IMR-90 (cell line): ENCODE measurements at regions not wholly inside any gene's neighbourhood (a gene's known extent, or its start where the extent isn't known, plus 50 kb on each side); places are given as distances from the start of the nearest gene placed in this dataset.

Experiments used
- ATAC-seq: fragments of 200-7000 bp; cut with Tn5 transposase; 2 replicates; pipeline ENCODE4 v1.9.1; 2020; ENCODE audit warnings: low read depth, mild to moderate bottlenecking, moderate library complexity
- BruUV-seq: library from RNA; stranded (reverse); fragments of 400-500 nt; replicated peaks from 2 replicates; lab custom pipeline; 2021; lab: Mats Ljungman, UMichigan
- CTCF ChIA-PET: fragments of 300-600 bp; formaldehyde crosslinking; extraction: SDS; loops from one replicate; lab custom pipeline; 2021; ENCODE audit warnings: antibody characterized with exemption; lab: Yijun Ruan, JAX
- POLR2A ChIA-PET: fragments of 300-600 bp; sonication (Branson Sonifier 250); formaldehyde crosslinking; loops from one replicate; lab custom pipeline; 2022; ENCODE audit warnings: antibody characterized with exemption; ENCODE audit not compliant: unreplicated experiment; lab: Charles Lee
- DNase-seq: peaks from one replicate; pipeline ENCODE4 v3.0.0; 2013
- H2AFZ ChIP-seq: replicated peaks from 2 replicates; pipeline ENCODE3; 2013; ENCODE audit warnings: low read length, mild to moderate bottlenecking; ENCODE audit not compliant: poor library complexity
- H2AK5ac ChIP-seq: 2 replicates; pipeline ENCODE4 v1.6.1; 2013; ENCODE audit warnings: low read depth, low read length, inconsistent platforms
- H2AK9ac ChIP-seq: replicated peaks from 2 replicates; pipeline ENCODE3; 2013; ENCODE audit warnings: mild to moderate bottlenecking, low read depth, low read length, moderate library complexity; ENCODE audit not compliant: poor library complexity
- H2BK120ac ChIP-seq: 2 replicates; pipeline ENCODE4 v1.6.1; 2013; ENCODE audit warnings: low read depth, low read length, inconsistent platforms
- H2BK15ac ChIP-seq: 3 replicates; pipeline ENCODE4 v1.6.1; 2013; ENCODE audit warnings: low read depth, low read length, inconsistent platforms
- H2BK20ac ChIP-seq: 2 replicates; pipeline ENCODE4 v1.6.1; 2013; ENCODE audit warnings: low read depth, mild to moderate bottlenecking, inconsistent platforms, low read length, moderate library complexity
- H2BK5ac ChIP-seq: 2 replicates; pipeline ENCODE4 v1.6.1; 2013; ENCODE audit warnings: mild to moderate bottlenecking, low read depth, low read length, inconsistent platforms; ENCODE audit not compliant: poor library complexity, severe bottlenecking
- H3K14ac ChIP-seq: replicated peaks from 2 replicates; pipeline ENCODE4 v1.6.1; 2013; ENCODE audit warnings: low read depth, low read length, inconsistent platforms
- H3K18ac ChIP-seq: 2 replicates; pipeline ENCODE4 v1.6.1; 2013; ENCODE audit warnings: low read depth, low read length, control low read depth
- H3K23ac ChIP-seq: 2 replicates; pipeline ENCODE4 v1.6.1; 2013; ENCODE audit warnings: low read depth, low read length, inconsistent platforms
- H3K27ac ChIP-seq: 2 replicates; pipeline ENCODE4 v1.5.1; 2013; ENCODE audit warnings: mild to moderate bottlenecking, control low read depth, low read length; ENCODE audit not compliant: insufficient read depth
- H3K27me3 ChIP-seq: 2 replicates; pipeline ENCODE4 v1.6.1; 2013; ENCODE audit warnings: low read length; ENCODE audit not compliant: control insufficient read depth, insufficient read depth
- H3K36me3 ChIP-seq: 2 replicates; pipeline ENCODE4 v1.6.1; 2013; ENCODE audit warnings: low read length, mixed read lengths; ENCODE audit not compliant: control insufficient read depth, insufficient read depth
- H3K4ac ChIP-seq: 2 replicates; pipeline ENCODE4 v1.6.1; 2013; ENCODE audit warnings: low read depth, low read length, inconsistent platforms
- H3K4me1 ChIP-seq: 2 replicates; pipeline ENCODE4 v1.6.1; 2013; ENCODE audit warnings: low read length, mixed read lengths; ENCODE audit not compliant: control insufficient read depth, insufficient read depth
- H3K4me2 ChIP-seq: 2 replicates; pipeline ENCODE4 v1.6.1; 2013; ENCODE audit warnings: low read depth, mild to moderate bottlenecking, control low read depth, low read length, moderate library complexity
- H3K4me3 ChIP-seq: 2 replicates; pipeline ENCODE4 v1.5.1; 2013; ENCODE audit warnings: low read depth, mild to moderate bottlenecking, control low read depth, low read length, moderate library complexity; ENCODE audit not compliant: insufficient read depth
- H3K56ac ChIP-seq: 2 replicates; pipeline ENCODE4 v1.6.1; 2013; ENCODE audit warnings: low read length, inconsistent platforms; ENCODE audit not compliant: insufficient read depth; ENCODE audit errors: extremely low read depth
- H3K79me1 ChIP-seq, 2 experiments: 2 replicates each; pipeline ENCODE4 v1.6.1; 2013; ENCODE audit warnings: low read length in 2 of 2, inconsistent platforms in 1 of 2, low read depth in 1 of 2
- H3K9ac ChIP-seq: 2 replicates; pipeline ENCODE4 v1.6.1; 2013; ENCODE audit warnings: low read depth, low read length, control low read depth
- H3K9me1 ChIP-seq: 2 replicates; pipeline ENCODE4 v1.6.1; 2013; ENCODE audit warnings: low read length, inconsistent platforms; ENCODE audit not compliant: insufficient read depth
- H3K9me3 ChIP-seq: 2 replicates; pipeline ENCODE4 v1.6.1; 2013; ENCODE audit warnings: low read length; ENCODE audit not compliant: control insufficient read depth, insufficient read depth
- H4K20me1 ChIP-seq: 2 replicates; pipeline ENCODE4 v1.6.1; 2013; ENCODE audit warnings: low read length, inconsistent platforms; ENCODE audit not compliant: insufficient read depth
- H4K5ac ChIP-seq: 2 replicates; pipeline ENCODE4 v1.6.1; 2013; ENCODE audit warnings: mild to moderate bottlenecking, low read depth, low read length, control low read depth
- H4K8ac ChIP-seq, 2 experiments: 2 replicates each; pipeline ENCODE4 v1.6.1; 2013; ENCODE audit warnings: low read depth in 2 of 2, low read length in 2 of 2, control low read depth in 1 of 2, inconsistent platforms in 1 of 2
- H4K91ac ChIP-seq: 2 replicates; pipeline ENCODE4 v1.6.1; 2013; ENCODE audit warnings: low read depth, low read length, inconsistent platforms; ENCODE audit not compliant: insufficient read depth
- BHLHE40 ChIP-seq: fragments of 150-350 bp; IDR thresholded peaks from 2 replicates; pipeline ENCODE4 v1.6.1; 2016; ENCODE audit warnings: mild to moderate bottlenecking, low read depth, low read length
- CHD1 ChIP-seq: IDR thresholded peaks from 2 replicates; pipeline ENCODE4 v1.6.1; 2012; ENCODE audit warnings: low read depth, low read length, improper control_type of control experiment
- FOS ChIP-seq: fragments of 150-350 bp; IDR thresholded peaks from 2 replicates; pipeline ENCODE4 v1.6.1; 2016; ENCODE audit warnings: low read depth, low read length
- MAFK ChIP-seq: IDR thresholded peaks from 2 replicates; pipeline ENCODE4 v1.6.1; 2012; ENCODE audit warnings: low read depth, low read length, improper control_type of control experiment
- MAZ ChIP-seq: IDR thresholded peaks from 2 replicates; pipeline ENCODE4 v1.6.1; 2012; ENCODE audit warnings: low read depth, mild to moderate bottlenecking, low read length, improper control_type of control experiment, moderate library complexity, borderline replicate concordance
- MXI1 ChIP-seq: IDR thresholded peaks from 2 replicates; pipeline ENCODE4 v1.6.1; 2012; ENCODE audit warnings: low read depth, mild to moderate bottlenecking, low read length, moderate library complexity, borderline replicate concordance
- NFE2L2 ChIP-seq: fragments of 150-350 bp; IDR thresholded peaks from 2 replicates; pipeline ENCODE4 v1.6.1; 2016; ENCODE audit warnings: low read depth, mild to moderate bottlenecking, low read length
- POLR2A ChIP-seq: IDR thresholded peaks from 2 replicates; pipeline ENCODE4 v1.6.1; 2012; ENCODE audit warnings: mild to moderate bottlenecking, low read depth, low read length
- RAD21 ChIP-seq: IDR thresholded peaks from 2 replicates; pipeline ENCODE4 v1.6.1; 2012; ENCODE audit warnings: low read length, improper control_type of control experiment
- RCOR1 ChIP-seq: IDR thresholded peaks from 2 replicates; pipeline ENCODE4 v1.6.1; 2012; ENCODE audit warnings: mild to moderate bottlenecking, low read length, improper control_type of control experiment; ENCODE audit not compliant: insufficient replicate concordance
- RFX5 ChIP-seq: IDR thresholded peaks from 2 replicates; pipeline ENCODE4 v1.8.0; 2012; ENCODE audit warnings: low read depth, mild to moderate bottlenecking, low read length, moderate library complexity
- SMC3 ChIP-seq: fragments of 150-350 bp; IDR thresholded peaks from 2 replicates; pipeline ENCODE4 v1.6.1; 2016; ENCODE audit warnings: low read depth, mild to moderate bottlenecking, antibody characterized with exemption, low read length, moderate library complexity
- WGBS, 2 experiments: methylation state at CpG; one replicate each; pipeline versions ENCODE4 v1.1.5 to v1.1.7; 2013; ENCODE audit warnings: missing lambda C conversion rate in 2 of 2; ENCODE audit not compliant: insufficient read length in 1 of 2; ENCODE audit errors: extremely low coverage in 2 of 2; 5-methylcytosine and 5-hydroxymethylcytosine counted together
- dilution Hi-C: fragments of 300-500 bp; cut with HindIII; formaldehyde crosslinking; loops from one replicate; pipeline ENCODE4 v1.14.3; 2018; ENCODE audit warnings: low sequenced_read_pairs; ENCODE audit not compliant: unreplicated experiment
- in situ Hi-C: fragments of 300-500 bp; cut with MboI; formaldehyde crosslinking; loops from 3 replicates; pipeline ENCODE4 v1.14.3; 2019; ENCODE audit warnings: low sequenced_read_pairs, inconsistent platforms, mixed read lengths
- intact Hi-C: fragments of 100-400 bp; cut with micrococcal nuclease; formaldehyde crosslinking; loops from 2 replicates; pipeline ENCODE4 v1.10.0; 2022
- TF ChIP-seq, protein P1 (sequence below): fragments of 150-350 bp; IDR thresholded peaks from 2 replicates; pipeline ENCODE4 v1.6.1; 2016; ENCODE audit warnings: low read depth, mild to moderate bottlenecking, low read length, moderate library complexity, borderline replicate concordance
- TF ChIP-seq, protein P2 (sequence below): conservative IDR thresholded peaks from 2 replicates; pipeline ENCODE4 v1.5.1; 2012; ENCODE audit warnings: mild to moderate bottlenecking, low read depth, low read length, improper control_type of control experiment
- TF ChIP-seq, protein P3 (sequence below): fragments of 150-350 bp; IDR thresholded peaks from 2 replicates; pipeline ENCODE4 v1.6.1; 2017; ENCODE audit warnings: mild to moderate bottlenecking, antibody characterized with exemption, low read length, low read depth

DNA sequence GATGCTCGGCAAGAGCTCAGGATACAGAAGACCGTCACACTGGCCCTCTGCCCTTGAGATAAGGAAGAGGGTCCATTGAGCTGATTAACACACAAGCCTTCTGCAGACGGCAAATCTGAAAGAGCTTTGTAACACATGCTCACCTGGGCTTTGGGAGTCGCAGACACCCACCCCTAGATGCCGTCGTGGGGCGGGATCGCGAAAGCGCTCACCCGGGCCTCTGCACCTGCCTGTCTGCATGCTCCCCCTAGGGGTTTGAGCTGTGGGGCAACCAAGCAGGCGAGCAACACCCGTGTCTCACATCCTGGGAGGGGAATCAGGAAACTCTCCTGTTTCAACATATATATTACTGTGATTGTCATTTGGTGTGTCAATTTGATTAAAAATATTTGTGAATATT lies 99.8 kb upstream of the KCNH7 start:
- Histone ChIP-seq H3K4me1 (no peaks in the 10 kb centered on the region), H2AK5ac (no peak overlapping the region), H2AK9ac (no peak overlapping the region), H3K56ac (no peak overlapping the region), H3K27me3 (no peaks in the 10 kb centered on the region), H3K4me3 (no peak overlapping the region), H3K36me3 (no peaks in the 10 kb centered on the region), H2BK120ac (no peak overlapping the region), H3K4ac (no peak overlapping the region), H3K9me3 (peaks cover 10% of the 10 kb centered on the region; the same call in 1 of the 2 replicates), H3K18ac (no peak overlapping the region), H3K79me1 (no peaks in the 10 kb centered on the region), H3K4me2 (no peak overlapping the region), H2BK15ac (no peak overlapping the region), H3K9ac (no peak overlapping the region), H3K14ac (no peak overlapping the region), H2BK20ac (no peak overlapping the region), H2BK5ac (no peak overlapping the region), H4K5ac (no peak overlapping the region), H2AFZ (no peak overlapping the region), H4K20me1 (no peaks in the 10 kb centered on the region), H4K91ac (no peak overlapping the region), H3K27ac (no peak overlapping the region), H4K8ac (no peak overlapping the region), H3K23ac (no peak overlapping the region), H3K9me1 (no peaks in the 10 kb centered on the region)
- intact Hi-C loops: no loop called here
- ChIA-PET POLR2A (no interaction called here), CTCF (no interaction called here)
- DNase-seq (no peak), ATAC-seq (no peak)
- dilution Hi-C loops: no loop called here
- TF ChIP-seq, protein P1, sequence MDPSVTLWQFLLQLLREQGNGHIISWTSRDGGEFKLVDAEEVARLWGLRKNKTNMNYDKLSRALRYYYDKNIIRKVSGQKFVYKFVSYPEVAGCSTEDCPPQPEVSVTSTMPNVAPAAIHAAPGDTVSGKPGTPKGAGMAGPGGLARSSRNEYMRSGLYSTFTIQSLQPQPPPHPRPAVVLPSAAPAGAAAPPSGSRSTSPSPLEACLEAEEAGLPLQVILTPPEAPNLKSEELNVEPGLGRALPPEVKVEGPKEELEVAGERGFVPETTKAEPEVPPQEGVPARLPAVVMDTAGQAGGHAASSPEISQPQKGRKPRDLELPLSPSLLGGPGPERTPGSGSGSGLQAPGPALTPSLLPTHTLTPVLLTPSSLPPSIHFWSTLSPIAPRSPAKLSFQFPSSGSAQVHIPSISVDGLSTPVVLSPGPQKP: no peak
- no peak for TF ChIP-seq MXI1
- no peak for TF ChIP-seq RAD21
- TF ChIP-seq CHD1: no peak
- TF ChIP-seq MAFK: no peak
- TF ChIP-seq FOS: no peak
- TF ChIP-seq, protein P2, sequence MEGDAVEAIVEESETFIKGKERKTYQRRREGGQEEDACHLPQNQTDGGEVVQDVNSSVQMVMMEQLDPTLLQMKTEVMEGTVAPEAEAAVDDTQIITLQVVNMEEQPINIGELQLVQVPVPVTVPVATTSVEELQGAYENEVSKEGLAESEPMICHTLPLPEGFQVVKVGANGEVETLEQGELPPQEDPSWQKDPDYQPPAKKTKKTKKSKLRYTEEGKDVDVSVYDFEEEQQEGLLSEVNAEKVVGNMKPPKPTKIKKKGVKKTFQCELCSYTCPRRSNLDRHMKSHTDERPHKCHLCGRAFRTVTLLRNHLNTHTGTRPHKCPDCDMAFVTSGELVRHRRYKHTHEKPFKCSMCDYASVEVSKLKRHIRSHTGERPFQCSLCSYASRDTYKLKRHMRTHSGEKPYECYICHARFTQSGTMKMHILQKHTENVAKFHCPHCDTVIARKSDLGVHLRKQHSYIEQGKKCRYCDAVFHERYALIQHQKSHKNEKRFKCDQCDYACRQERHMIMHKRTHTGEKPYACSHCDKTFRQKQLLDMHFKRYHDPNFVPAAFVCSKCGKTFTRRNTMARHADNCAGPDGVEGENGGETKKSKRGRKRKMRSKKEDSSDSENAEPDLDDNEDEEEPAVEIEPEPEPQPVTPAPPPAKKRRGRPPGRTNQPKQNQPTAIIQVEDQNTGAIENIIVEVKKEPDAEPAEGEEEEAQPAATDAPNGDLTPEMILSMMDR: no peak
- no peak for TF ChIP-seq NFE2L2
- no peak for TF ChIP-seq RFX5
- no peak for TF ChIP-seq POLR2A
- no peak for TF ChIP-seq SMC3
- TF ChIP-seq RCOR1: no peak
- no peak for TF ChIP-seq MAZ
- no peak for TF ChIP-seq BHLHE40
- TF ChIP-seq, protein P3, sequence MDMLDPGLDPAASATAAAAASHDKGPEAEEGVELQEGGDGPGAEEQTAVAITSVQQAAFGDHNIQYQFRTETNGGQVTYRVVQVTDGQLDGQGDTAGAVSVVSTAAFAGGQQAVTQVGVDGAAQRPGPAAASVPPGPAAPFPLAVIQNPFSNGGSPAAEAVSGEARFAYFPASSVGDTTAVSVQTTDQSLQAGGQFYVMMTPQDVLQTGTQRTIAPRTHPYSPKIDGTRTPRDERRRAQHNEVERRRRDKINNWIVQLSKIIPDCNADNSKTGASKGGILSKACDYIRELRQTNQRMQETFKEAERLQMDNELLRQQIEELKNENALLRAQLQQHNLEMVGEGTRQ: no peak
- BruUV-seq: no TSS peak
- WGBS, 2 experiments: no CpG with 5 or more reads among the region's 13 CpGs
- in situ Hi-C loops: no loop called here
